Limb (tissue), 2 donors: ENCODE measurements at regions not wholly inside any gene's neighbourhood (a gene's known extent, or its start where the extent isn't known, plus 50 kb on each side); places are given as distances from the start of the nearest gene placed in this dataset.

Experiments used
- DNase-seq, 2 donors: peaks; one replicate each; pipeline ENCODE4 v3.0.0-alpha.2; 2016; ENCODE audit errors: extremely low spot score in 2 of 2

DNA sequence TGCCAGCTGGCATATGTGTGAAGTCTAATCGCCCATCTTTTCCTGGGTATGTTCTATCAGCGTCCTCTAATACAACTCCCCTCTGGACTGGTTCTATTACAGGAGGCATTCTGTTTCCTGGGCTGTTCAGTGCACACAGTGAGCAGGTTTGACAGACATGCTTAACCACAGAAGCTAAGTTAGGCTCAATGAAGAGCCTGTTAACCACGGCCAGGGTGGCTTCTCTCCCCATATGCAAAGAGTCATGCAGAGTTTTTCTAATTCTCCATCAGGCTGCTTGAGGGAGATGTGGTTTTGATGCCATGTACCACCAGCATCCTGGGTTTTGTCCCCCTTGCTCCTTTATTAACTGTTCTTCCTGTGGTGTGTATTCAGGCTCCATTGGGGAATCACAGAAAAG is 57.2 kb upstream of the ALOX12 start:
- DNase-seq: no peak

DNA sequence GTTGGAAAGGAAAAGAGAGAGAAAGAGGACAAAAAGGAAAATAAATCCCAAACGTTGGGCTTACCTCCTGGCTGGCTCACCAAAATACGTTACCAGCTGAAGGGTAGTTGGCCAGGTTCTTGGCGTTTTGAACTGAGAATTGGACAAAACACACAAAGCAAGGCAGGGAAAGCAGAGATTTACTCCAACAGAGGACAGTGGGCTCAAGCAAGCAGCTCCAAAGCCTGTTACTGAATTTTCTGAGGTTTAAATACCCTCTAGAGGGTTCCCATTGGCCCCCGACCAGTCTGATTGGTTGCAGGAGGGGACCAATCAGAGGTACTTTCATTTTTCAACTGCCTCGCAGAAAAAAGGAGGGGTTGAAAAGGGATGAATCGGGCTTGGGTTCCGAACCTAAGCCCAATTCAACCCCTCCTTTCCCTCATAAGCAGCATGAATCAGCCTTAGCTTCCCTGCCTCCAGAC is 55.6 kb upstream of the ALOX12 start:
- DNase-seq: no peak

DNA sequence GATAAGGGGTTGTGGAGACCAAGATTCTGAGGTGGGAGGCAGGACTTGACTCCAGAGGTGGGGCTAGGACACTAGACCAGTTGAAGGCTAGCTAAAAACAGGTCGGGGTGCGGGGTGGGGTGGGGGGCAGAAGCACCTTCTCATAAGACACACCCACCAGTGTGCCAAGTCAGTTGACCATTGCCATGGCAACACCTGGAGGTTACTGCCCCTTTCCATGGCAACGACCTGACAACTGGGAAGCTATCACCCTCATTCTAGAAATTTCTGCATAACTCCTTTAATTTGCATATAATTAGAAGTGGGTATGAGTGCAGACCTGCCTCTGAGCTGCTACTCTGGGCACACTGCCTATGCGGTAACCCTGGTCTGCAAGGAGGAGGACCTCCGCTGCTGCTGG is 53.9 kb upstream of the ALOX12 start:
- no peak for DNase-seq

DNA sequence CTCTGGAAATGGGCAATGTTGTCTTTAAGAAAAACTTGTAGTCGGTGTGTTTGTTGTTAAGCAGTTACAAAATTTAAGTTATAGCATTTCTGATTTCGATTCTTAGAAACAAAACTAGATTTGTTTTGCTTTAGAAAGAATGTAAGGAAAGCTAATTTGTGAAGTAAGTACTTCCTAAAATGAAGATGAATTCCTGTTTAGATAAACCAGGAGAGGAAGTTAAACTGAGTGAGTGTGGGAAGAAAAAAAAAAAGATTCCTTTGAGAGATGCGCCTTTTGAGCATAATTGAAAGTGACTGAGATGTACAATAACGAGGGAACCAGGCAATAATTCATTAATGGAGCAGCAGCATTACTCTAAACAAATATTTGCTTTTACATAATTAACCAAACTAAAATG is 52.4 kb upstream of the ALOX12 start:
- DNase-seq: no peak
